MM.1S (cell line): ENCODE measurements at regions not wholly inside any gene's neighbourhood (a gene's known extent, or its start where the extent isn't known, plus 50 kb on each side); places are given as distances from the start of the nearest gene placed in this dataset.

ENCODE experiments used
- DNase-seq: peaks from one replicate; pipeline ENCODE4 v3.0.0-alpha.2; 2015
- H2AFZ ChIP-seq: fragments of 300-600 bp; sonication (generic); 2 replicates; pipeline ENCODE4 v1.6.0; 2016; ENCODE audit warnings: antibody characterized with exemption, low read length
- H3F3A ChIP-seq: fragments of 300-600 bp; sonication (generic); 2 replicates; pipeline ENCODE4 v1.6.1; 2016; ENCODE audit warnings: mild to moderate bottlenecking, antibody characterized with exemption, low read length, moderate library complexity, mixed read lengths; ENCODE audit not compliant: insufficient read depth
- H3K27ac ChIP-seq: fragments of 300-600 bp; sonication (generic); 2 replicates; pipeline ENCODE4 v1.5.1; 2016; ENCODE audit warnings: mild to moderate bottlenecking, low read length
- H3K27me3 ChIP-seq: fragments of 300-600 bp; sonication (generic); replicated peaks from 2 replicates; pipeline ENCODE4 v1.6.0; 2016; ENCODE audit warnings: low read length; ENCODE audit not compliant: insufficient read depth
- H3K36me3 ChIP-seq: fragments of 300-600 bp; sonication (generic); replicated peaks from 2 replicates; pipeline ENCODE4 v1.6.1; 2016; ENCODE audit warnings: mild to moderate bottlenecking, low read length, mixed read lengths; ENCODE audit not compliant: insufficient read depth
- H3K4me1 ChIP-seq: fragments of 300-600 bp; sonication (generic); 2 replicates; pipeline ENCODE4 v1.6.1; 2016; ENCODE audit warnings: low read length, mixed read lengths
- H3K4me2 ChIP-seq: fragments of 300-600 bp; sonication (generic); 2 replicates; pipeline ENCODE4 v1.6.0; 2016; ENCODE audit warnings: low read depth, low read length
- H3K4me3 ChIP-seq: fragments of 300-600 bp; sonication (generic); 2 replicates; pipeline ENCODE4 v1.5.1; 2016; ENCODE audit warnings: low read length, mixed read lengths
- H3K79me2 ChIP-seq: fragments of 300-600 bp; sonication (generic); 2 replicates; pipeline ENCODE4 v1.6.1; 2016; ENCODE audit warnings: mixed run types, low read length, mixed read lengths
- H3K9ac ChIP-seq: fragments of 300-600 bp; sonication (generic); 2 replicates; pipeline ENCODE4 v1.6.1; 2016; ENCODE audit warnings: low read length, mixed read lengths
- H3K9me2 ChIP-seq: fragments of 300-600 bp; sonication (generic); replicated peaks from 2 replicates; pipeline ENCODE4 v1.6.1; 2016; ENCODE audit warnings: mild to moderate bottlenecking, low read length, mixed read lengths; ENCODE audit not compliant: insufficient read depth
- H3K9me3 ChIP-seq: fragments of 300-600 bp; sonication (generic); replicated peaks from 2 replicates; pipeline ENCODE4 v1.6.1; 2016; ENCODE audit warnings: mild to moderate bottlenecking, low read length, mixed read lengths; ENCODE audit not compliant: insufficient read depth
- H4K20me1 ChIP-seq: fragments of 300-600 bp; sonication (generic); 2 replicates; pipeline ENCODE4 v1.6.1; 2016; ENCODE audit warnings: mild to moderate bottlenecking, low read length, moderate library complexity, mixed read lengths; ENCODE audit not compliant: insufficient read depth
- CTCF ChIP-seq: fragments of 300-600 bp; sonication (generic); IDR thresholded peaks from 2 replicates; pipeline ENCODE4 v1.5.1; 2016; ENCODE audit warnings: antibody characterized with exemption, low read length, mixed read lengths
- EZH2 ChIP-seq: fragments of 300-600 bp; sonication (generic); optimal IDR thresholded peaks from 2 replicates; pipeline ENCODE3; 2017; ENCODE audit warnings: low read depth, mild to moderate bottlenecking, antibody characterized with exemption, low read length, mixed read lengths
- EZH2phosphoT487 ChIP-seq: fragments of 300-600 bp; sonication (generic); IDR thresholded peaks from 2 replicates; pipeline ENCODE4 v1.6.1; 2018; ENCODE audit warnings: antibody characterized with exemption, low read length

- Histone ChIP-seq H3K27me3 (no peaks in the 10 kb centered on the region), H3K4me2 (no peak overlapping the region), H3K9ac (no peak overlapping the region), H3K27ac (no peak overlapping the region), H3K4me1 (no peaks in the 10 kb centered on the region), H2AFZ (no peak overlapping the region), H3K79me2 (no peaks in the 10 kb centered on the region), H3K9me3 (no peaks in the 10 kb centered on the region), H3F3A (no peaks in the 10 kb centered on the region), H3K9me2 (no peaks in the 10 kb centered on the region), H4K20me1 (no peaks in the 10 kb centered on the region), H3K36me3 (no peaks in the 10 kb centered on the region), H3K4me3 (no peak overlapping the region)
- no peak for DNase-seq
- TF ChIP-seq CTCF: no peak
These were observed 1086.5 kb downstream of the NR2F1-AS1 start for GRCh38 chr5:92494508-92494907.

GRCh38 chr5:92492908-92493307 lies 1088.1 kb downstream of the NR2F1-AS1 start:
- Histone ChIP-seq H3K79me2 (no peaks in the 10 kb centered on the region), H3K27ac (no peak overlapping the region), H3K4me2 (no peak overlapping the region), H3K4me3 (no peak overlapping the region), H3K9me2 (no peaks in the 10 kb centered on the region), H2AFZ (no peak overlapping the region), H4K20me1 (no peaks in the 10 kb centered on the region), H3K36me3 (no peaks in the 10 kb centered on the region), H3K4me1 (no peaks in the 10 kb centered on the region), H3F3A (no peaks in the 10 kb centered on the region), H3K27me3 (no peaks in the 10 kb centered on the region), H3K9ac (no peak overlapping the region), H3K9me3 (no peaks in the 10 kb centered on the region)
- no peak for DNase-seq
- TF ChIP-seq EZH2phosphoT487 (no peak), EZH2 (no peak), CTCF (no peak)

GRCh38 chr5:92484484-92484883 lies 1096.5 kb downstream of the NR2F1-AS1 start:
- no peak overlapping the region for H3K4me2 ChIP-seq
- no peaks in the 10 kb centered on the region for H3K79me2 ChIP-seq
- H3K9me2 ChIP-seq: no peaks in the 10 kb centered on the region
- H3K27me3 ChIP-seq: no peaks in the 10 kb centered on the region
- no peak overlapping the region for H2AFZ ChIP-seq
- H4K20me1 ChIP-seq: no peaks in the 10 kb centered on the region
- no peak overlapping the region for H3K27ac ChIP-seq
- H3F3A ChIP-seq: no peaks in the 10 kb centered on the region
- no peaks in the 10 kb centered on the region for H3K36me3 ChIP-seq
- no peak overlapping the region for H3K4me3 ChIP-seq
- TF ChIP-seq EZH2phosphoT487 (no peak), CTCF (no peak), EZH2 (no peak)
- H3K9ac ChIP-seq: no peak overlapping the region
- no peaks in the 10 kb centered on the region for H3K9me3 ChIP-seq
- DNase-seq: no peak
- no peaks in the 10 kb centered on the region for H3K4me1 ChIP-seq
